K562 (cell line): ENCODE measurements at regions not wholly inside any gene's neighbourhood (a gene's known extent, or its start where the extent isn't known, plus 50 kb on each side); places are given as distances from the start of the nearest gene placed in this dataset.

Experiments
- C11orf30 ChIP-seq: fragments of 450-650 bp; IDR thresholded peaks from 2 replicates; pipeline ENCODE4 v1.6.1; 2016; ENCODE audit warnings: low read depth, mild to moderate bottlenecking
- CTCF ChIP-seq, 3 experiments: IDR thresholded peaks in 2 of 3; conservative IDR thresholded peaks in 1 of 3; 2 replicates each; pipeline ENCODE4 v1.5.1; 2011 to 2012; ENCODE audit warnings: low read length in 3 of 3, mild to moderate bottlenecking in 3 of 3, control low read depth in 2 of 3, improper control_type of control experiment in 1 of 3, inconsistent platforms in 1 of 3, low read depth in 1 of 3, mixed read lengths in 1 of 3, moderate library complexity in 1 of 3; ENCODE audit not compliant: insufficient read depth in 2 of 3
- FOXA3 ChIP-seq, 2 experiments: fragments of 450-650 bp in 1 of 2; sonication (generic) in 1 of 2; formaldehyde crosslinking; IDR thresholded peaks in 1 of 2; conservative IDR thresholded peaks in 1 of 2; 2 replicates each; pipeline versions ENCODE4 v1.4.0 to v1.8.0; 2020 to 2022; ENCODE audit warnings: mild to moderate bottlenecking in 2 of 2, missing genetic modification reagents in 1 of 2
- GABPB2 ChIP-seq: fragments of 250-450 bp; sonication (Bioruptor Pico); conservative IDR thresholded peaks from 2 replicates; pipeline ENCODE4 v1.5.1; 2021; ENCODE audit warnings: mild to moderate bottlenecking
- KAT7 ChIP-seq: sonication (generic); formaldehyde crosslinking; IDR thresholded peaks from 2 replicates; pipeline ENCODE4 v1.8.0; 2022; ENCODE audit warnings: missing genetic modification reagents, mild to moderate bottlenecking, borderline replicate concordance
- POLR2A ChIP-seq: fragments of 450-650 bp; conservative IDR thresholded peaks from 2 replicates; pipeline ENCODE4 v1.6.1; 2016
- POLR2AphosphoS5 ChIP-seq: IDR thresholded peaks from 2 replicates; pipeline ENCODE4 v1.6.1; 2011; ENCODE audit warnings: mild to moderate bottlenecking, low read depth, low read length, moderate library complexity; ENCODE audit not compliant: control insufficient read depth, insufficient read depth
- ZBTB11 ChIP-seq, 3 experiments: fragments of 200-800 bp in 1 of 3; fragments of 250-450 bp in 1 of 3; fragments of 450-650 bp in 1 of 3; sonication (Bioruptor Pico) in 1 of 3; sonication (Bioruptor generic) in 1 of 3; formaldehyde crosslinking in 1 of 3; IDR thresholded peaks; 2 replicates each; pipeline versions ENCODE4 v1.6.1 to v1.8.0; 2016 to 2022; ENCODE audit warnings: mild to moderate bottlenecking in 2 of 3, missing genetic modification characterization in 2 of 3, missing compliant biosample characterization in 1 of 3, moderate library complexity in 1 of 3

GRCh38 chr10:3588816-3589215, 196.2 kb downstream of the KLF6 start:
- TF ChIP-seq CTCF (IDR thresholded peaks at IDR 0.05 in 2 of 3, conservative IDR thresholded peaks at IDR 0.05 in 1 of 3; ENCODE audit: insufficient read depth in 2 of 3, low read depth in 1 of 3, low read length in 3 of 3): no peak
- no peak for TF ChIP-seq POLR2AphosphoS5
- TF ChIP-seq ZBTB11 (CRISPR knock-in tag; IDR thresholded peaks at IDR 0.05): no peak
- no peak for TF ChIP-seq GABPB2
- no peak for TF ChIP-seq POLR2A
- TF ChIP-seq KAT7: no peak
- no peak for TF ChIP-seq FOXA3 (CRISPR knock-in tag; conservative IDR thresholded peaks at IDR 0.05 in 1 of 2, IDR thresholded peaks at IDR 0.05 in 1 of 2)
- no peak for TF ChIP-seq C11orf30
